ENCODE measurements at regions not wholly inside any gene's neighbourhood (a gene's known extent, or its start where the extent isn't known, plus 50 kb on each side); places are given as distances from the start of the nearest gene placed in this dataset.
"Not testable (repeated sequence)": the region's sequence is repeated elsewhere in the genome, so short reads cannot be mapped to it uniquely, and the experiment has no call there.

DNA sequence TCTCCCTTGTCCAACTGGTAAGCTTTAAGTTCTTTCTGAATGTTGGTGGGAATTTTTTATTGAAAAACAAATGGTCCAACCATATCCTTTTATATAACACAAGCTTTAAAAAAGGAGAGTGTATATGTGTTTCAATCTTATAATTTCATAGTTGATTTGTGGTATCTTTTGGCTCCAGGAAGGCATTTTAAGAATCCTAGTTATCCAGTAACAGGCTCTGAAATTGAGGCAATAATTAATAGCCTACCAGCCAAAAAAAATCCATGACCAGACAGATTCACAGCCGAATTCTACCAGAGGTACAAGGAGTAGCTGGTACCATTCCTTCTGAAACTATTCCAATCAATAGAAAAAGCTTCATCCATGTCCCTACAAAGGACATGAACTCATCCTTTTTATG, 141.6 kb downstream of the FZD1 start:
- not testable (repeated sequence) for DNase-seq

GRCh38 chr7:91407942-91408341, 143.7 kb downstream of the FZD1 start:
- no peak for DNase-seq

- DNase-seq, result no peak
Measured at GRCh38 chr7:91408388-91409154, 144.3 kb downstream of the FZD1 start.

- DNase-seq, result no peak
Measured at GRCh38 chr7:91411060-91411459, 146.8 kb downstream of the FZD1 start.

GRCh38 chr7:91412298-91412697, 148.1 kb downstream of the FZD1 start:
- DNase-seq, result no peak

- no peak for DNase-seq
Measured at GRCh38 chr7:91414734-91415133, 150.5 kb downstream of the FZD1 start.

DNA sequence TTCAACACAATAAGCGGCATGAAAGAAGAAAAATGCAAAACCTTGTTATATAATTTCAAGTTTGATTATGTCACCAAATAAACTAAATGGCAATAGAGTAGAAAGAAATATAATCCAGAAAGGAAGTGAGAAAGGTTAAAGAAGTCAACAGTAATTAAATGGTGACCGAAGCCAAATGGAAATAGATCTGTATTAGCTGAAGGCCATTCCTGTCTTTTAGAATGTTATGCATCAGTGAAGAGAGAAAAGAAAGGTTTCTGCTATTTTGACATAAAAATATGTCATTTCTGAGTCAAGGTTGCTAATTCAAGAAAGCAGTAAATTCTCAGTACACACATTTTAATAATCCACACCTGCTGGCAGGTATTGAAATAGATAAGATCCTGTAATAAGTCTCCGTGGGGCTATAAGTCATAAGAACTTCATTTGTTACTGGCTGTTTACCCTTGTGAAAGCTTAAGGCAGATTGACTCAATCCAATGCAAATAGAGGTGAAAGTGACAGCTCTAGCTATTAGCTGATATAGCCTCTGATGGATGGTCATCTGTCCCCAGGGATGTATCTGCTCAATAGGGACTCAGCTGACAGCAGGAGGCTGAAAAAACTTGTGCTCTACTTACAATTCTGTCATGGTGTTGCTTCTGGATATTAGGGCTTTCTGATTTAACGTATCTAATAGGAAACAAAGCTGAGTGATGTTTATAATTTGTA, 152.1 kb downstream of the FZD1 start:
- no peak for DNase-seq

- DNase-seq, result no peak
Measured at GRCh38 chr7:91420606-91421005, 156.4 kb downstream of the FZD1 start.

- DNase-seq, result no peak
Measured at GRCh38 chr7:91421018-91421417, 156.8 kb downstream of the FZD1 start.

DNA sequence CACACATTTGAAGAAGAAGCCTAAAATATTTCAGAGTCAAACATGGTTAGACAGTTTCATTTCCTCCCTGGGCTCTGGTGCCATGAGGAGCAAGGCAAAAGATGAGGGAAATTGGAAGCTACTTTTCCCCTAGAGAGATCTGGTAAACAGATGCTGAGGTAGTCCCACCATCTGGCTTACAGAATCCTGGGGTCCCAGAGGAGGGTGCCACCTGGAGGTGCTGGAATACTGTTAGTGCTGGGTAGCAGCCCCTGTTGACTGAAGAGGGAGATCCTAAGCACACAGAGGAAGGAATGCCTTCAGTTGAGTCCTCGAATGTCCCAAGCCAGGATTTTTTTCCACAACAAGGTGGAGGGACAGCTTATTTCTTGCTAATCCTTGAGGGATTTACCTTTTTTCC, 160.1 kb downstream of the FZD1 start:
- no peak for DNase-seq

DNA sequence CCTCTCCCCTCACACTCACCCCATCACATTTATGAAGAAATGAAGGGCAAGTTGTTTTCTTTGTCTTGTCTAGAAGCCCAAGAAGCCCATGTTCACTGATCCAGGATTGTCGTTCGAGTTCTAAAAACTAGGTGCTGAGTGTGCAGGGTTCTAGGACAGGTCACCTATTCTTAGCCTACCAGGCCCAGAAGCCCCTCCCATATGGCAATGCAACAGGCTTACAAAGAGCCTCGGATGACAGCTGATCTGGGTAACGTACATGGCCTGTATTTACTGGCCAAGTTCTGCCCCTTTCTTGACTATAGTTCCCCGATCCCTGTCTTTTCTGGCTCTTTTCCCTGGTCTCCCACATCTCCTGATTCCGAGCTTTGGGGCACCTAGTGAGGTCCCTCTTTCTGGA, 160.9 kb downstream of the FZD1 start:
- no peak for DNase-seq

GRCh38 chr7:91427051-91427450, 162.8 kb downstream of the FZD1 start:
- no peak for DNase-seq

- DNase-seq, result no peak
Measured at GRCh38 chr7:91431601-91432000, 167.4 kb downstream of the FZD1 start.

DNA sequence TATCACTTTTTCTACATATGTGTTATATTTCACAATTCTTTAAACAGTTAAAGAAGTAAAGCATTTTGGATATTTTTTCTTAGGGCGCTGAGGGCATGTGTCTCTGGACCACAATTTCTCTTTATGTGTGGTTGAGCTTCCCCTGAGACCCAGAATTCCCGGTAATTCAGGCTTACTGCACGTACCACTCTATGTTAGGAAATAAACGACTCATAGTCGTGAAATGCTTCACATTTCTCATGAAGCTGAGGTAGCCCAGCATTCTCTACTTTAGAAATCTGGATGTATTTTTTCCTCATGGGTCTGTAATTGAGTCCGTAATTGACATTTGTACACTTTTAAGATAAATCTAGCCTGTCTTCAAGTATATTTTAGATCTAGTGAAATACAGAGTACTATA, 170.6 kb downstream of the FZD1 start:
- peak; percentile 14 for DNase-seq

DNA sequence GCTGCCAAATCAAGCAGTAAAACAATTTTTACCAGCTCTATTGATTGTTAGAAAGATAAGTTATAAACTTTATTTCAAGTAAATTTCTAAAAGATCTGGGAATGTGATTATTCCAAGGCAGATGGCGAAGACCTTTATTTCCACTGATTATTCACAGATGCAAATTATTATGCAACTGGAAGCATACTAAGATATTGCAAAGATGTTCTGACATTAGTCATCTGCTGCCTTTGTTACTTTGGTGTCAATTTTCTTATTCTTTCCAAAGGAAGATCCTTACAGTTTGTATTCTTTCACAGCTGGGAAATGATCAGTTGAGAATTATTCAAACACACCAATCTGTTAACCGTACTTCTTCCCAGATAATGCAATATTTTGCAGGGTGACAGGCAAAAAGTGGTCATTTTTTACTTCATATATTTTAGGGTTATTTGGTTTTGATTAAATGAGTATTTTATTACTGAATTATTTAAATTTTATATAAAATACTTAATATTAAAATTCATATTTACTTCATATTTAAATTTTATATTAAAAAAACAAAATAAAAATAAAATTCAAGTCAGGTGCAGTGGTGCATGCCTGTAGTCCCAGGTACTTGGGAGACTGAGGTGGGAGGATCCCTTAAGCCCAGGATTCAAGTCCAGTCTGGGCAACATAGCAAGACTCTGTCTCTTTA, 171.3 kb downstream of the FZD1 start:
- DNase-seq, result no peak

DNA sequence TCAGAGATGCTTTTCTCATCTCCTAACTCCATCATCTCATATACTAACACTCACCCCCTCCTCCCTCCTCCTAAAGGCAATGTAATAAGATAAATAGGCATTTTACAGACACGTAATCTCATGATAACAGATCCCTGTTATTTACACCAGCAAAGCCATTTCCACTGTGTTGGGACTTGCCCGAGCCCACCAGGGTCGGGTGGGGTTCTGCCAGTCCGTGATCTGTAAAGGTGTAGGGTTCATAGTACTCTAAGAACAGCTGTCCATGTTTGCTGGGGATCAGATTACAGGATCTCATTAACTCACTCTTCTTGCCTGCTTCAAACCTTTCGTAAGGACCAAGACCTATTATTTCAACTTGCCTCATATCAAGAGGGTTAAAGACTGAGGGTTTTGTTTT, 172.4 kb downstream of the FZD1 start:
- peak; percentile 45 for DNase-seq

- not testable (repeated sequence) for DNase-seq
Measured at GRCh38 chr7:91440198-91440597, 176.0 kb downstream of the FZD1 start.

DNA sequence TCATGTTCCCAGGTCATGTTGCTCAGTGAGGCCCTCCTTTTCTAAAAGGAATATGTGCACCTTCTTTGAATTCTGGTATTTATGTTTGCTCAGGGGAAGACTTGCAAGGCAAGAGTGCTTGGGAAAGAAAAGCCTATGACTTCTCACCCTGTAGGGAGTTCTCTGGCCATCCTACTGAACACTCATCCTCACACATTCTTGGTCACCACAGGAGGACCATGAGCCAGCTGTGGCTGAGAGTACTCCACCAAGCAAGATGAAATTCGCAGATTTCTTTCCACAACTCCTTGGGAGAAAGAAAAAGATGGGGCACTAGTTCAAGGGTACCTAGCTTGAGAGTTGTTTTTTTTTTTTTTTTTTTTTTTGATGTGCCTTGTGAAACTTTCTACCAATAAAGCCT, 179.6 kb downstream of the FZD1 start:
- DNase-seq, result no peak

- DNase-seq, result no peak
Measured at GRCh38 chr7:91446819-91447218, 182.6 kb downstream of the FZD1 start.

DNA sequence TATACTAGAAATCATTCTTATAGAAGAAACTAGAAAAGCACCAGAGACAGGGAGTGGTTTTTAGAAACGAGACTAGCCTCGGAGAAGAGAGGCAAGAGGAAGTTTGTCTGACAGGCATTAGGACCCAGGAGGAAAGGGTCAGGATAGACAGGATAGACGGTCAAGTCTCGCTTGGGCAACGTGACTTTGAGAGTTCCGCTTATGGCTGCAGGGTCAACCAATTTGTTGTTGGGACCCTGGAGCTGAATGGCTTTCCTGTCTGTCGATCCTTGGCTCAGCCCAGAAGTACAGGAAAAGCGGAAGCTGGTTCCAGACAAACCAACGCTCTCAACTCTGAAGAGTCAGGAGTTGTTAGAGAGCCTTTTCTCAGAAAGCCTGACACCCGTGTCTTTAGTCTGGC, 191.2 kb downstream of the FZD1 start:
- DNase-seq, result no peak

DNA sequence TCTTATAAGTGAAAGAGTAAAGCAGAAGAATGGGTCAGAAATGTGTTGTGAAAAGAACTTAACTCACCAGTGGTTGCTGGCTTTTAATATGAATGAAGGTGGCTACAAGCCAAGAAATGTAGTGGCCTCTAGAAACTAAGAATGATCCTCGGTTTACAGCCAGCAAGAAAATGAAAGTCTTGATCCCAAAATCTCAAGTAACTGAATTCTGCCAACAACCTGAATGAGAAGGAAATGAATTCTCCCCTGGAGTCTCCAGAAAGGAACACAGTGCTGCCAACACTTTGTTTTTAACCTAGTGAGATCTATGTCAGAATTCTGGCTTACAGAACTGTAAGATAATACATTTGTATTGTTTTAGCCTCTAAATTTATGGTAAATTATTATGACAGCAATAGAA, 193.0 kb downstream of the FZD1 start:
- peak; percentile 28 for DNase-seq

DNA sequence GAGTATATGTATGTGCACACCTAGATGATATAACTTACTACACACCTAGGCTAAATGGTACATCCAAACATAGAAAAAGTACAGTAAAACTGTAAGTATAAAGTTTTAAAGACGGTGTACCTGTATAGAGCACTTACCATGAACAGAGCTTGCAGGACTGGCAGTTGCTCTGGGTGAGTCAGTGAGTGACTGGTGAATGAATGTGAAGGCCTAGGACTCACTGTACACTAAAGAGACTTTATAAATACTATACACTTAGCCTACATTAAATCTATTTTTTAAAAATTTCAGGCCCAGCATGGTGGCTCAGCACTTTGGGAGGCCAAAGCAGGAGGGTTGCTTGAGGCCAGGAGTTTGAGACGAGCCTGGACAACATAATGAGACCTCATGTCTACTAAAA, 195.3 kb downstream of the FZD1 start:
- no peak for DNase-seq

GRCh38 chr7:91462316-91462715, 198.1 kb downstream of the FZD1 start:
- no peak for DNase-seq

DNA sequence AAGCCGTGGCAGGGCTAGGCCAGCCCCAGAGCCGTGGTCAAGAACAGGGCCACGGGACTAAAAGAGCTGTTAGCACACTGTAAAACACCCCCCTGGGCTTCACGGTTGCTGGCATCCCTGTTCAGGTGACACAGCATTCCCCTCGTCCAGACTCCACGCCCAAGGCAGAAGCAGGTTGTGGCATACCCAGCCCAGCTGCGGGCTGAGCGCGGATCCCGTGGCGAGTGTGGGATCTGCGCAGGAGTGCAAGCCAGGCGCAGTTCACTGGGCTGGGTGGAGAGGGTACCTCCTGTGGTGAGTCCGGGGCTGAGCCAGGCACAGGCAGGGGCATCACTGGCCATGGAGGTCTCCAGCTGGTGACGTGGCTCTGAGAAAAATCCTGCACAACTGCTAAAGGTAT, 199.1 kb downstream of the FZD1 start:
- DNase-seq, result no peak

All from tongue (tissue), 1 donor.